Islet of Langerhans (tissue), 1 donor: ENCODE measurements at regions not wholly inside any gene's neighbourhood (a gene's known extent, or its start where the extent isn't known, plus 50 kb on each side); places are given as distances from the start of the nearest gene placed in this dataset.
"Not testable (repeated sequence)": the region's sequence is repeated elsewhere in the genome, so short reads cannot be mapped to it uniquely, and the experiment has no call there.

Experiments
- FAIRE-seq: peaks from one replicate; lab custom pipeline; 2011; peaks lifted over from hg19 to GRCh38; lab: Jason Lieb, UNC

GRCh38 chr1:157407917-157408525 is 144.3 kb downstream of the FCRL5 start:
- no peak for FAIRE-seq

DNA sequence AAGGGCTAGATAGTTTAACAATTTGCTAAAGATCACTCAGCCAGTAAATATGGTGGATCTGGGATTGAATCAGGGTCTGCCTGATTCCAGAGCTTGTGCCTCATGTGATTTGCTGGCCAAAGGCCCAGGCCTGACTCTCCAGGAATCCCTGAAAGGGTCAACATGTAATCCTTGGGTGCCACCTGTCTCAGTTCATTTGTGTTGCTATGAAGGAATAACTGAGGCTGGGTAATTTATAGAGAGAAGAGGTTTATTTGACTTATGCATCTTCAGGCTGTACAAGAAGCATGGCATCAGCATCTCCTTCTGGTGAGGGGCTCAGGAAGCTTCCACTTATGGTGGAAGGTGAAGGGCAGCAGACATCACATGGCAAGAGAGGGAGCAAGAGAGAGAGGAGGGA is 144.9 kb downstream of the FCRL5 start:
- no peak for FAIRE-seq

DNA sequence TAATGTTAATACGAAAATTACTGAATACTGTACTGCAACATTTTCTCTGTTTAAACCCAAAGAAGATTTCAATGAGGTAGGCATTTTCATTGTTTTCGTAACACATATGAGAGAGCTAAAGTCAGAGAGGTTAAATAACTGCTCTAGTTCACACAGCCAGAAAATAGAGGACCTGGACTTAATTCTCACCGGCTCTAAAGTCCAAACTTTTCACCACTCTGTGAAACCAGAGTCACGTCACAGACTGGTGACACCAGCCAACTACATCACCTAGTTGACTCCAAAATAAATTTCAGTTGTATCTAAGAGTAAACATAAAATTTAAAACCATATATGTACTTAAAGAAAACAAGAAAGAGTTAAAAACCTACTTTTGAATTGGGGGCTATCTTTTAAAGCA is 146.7 kb downstream of the FCRL5 start:
- FAIRE-seq: no peak

DNA sequence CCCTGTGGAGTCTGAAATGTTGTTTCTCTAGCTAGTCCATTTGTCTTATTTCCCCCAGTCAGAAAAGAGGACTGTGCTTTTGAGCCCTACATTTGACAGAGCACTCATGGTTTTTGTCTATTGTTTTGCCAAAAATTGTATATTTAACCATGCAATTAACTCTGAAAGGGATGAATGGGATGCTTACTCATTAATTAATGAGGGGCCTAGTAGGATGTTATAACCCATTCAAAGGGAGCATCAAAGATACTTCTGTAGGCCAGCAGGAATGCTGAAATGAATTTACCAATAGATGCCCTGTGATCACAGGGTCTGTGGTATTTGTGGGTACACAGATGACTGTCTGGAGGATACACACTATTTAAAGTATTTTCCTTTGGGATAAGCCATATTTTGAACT is 147.7 kb downstream of the FCRL5 start:
- no peak for FAIRE-seq

DNA sequence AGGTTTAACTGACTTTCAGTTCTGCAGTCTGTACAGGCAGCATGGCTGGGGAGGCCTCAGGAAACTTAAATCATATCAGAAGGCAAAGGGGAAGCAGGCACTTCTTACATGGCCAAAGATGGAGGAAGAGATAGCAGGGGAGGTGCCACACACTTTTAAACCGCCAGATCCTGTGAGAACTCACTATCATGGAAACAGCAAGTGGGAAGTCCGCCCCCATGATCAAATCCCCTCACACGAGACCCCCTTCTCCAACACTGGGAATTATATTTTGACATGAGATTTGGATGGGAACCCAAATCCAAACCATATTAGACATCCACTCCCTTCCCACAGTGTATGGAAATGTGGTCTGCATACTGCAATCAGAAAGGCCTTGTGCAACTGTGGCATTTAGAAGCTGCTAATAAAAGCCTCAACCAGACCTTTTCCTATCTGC is 148.2 kb downstream of the FCRL5 start:
- no peak for FAIRE-seq

- FAIRE-seq: no peak
These were observed 148.7 kb downstream of the FCRL5 start for GRCh38 chr1:157403608-157404007.

DNA sequence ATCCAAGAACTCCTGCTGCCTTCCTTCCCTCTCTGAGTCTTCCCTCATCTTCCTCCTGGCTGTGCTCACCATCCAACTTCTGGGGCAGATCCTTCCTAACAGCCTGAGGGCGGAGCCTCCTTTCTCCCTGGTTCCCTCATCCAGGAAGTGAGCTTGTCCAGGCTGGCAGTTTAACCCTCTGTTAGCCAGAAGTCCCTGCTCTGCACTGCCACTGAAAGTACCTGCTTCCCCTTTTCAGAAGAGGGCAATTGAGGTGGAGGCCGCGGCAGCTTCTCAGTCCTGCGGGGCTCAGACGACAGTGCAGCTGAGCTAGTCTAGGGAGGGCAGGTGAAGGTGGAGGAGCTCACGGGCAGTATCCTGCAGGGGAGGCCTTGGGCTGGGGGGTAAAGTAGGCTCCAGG is 149.1 kb downstream of the FCRL5 start:
- FAIRE-seq: no peak

DNA sequence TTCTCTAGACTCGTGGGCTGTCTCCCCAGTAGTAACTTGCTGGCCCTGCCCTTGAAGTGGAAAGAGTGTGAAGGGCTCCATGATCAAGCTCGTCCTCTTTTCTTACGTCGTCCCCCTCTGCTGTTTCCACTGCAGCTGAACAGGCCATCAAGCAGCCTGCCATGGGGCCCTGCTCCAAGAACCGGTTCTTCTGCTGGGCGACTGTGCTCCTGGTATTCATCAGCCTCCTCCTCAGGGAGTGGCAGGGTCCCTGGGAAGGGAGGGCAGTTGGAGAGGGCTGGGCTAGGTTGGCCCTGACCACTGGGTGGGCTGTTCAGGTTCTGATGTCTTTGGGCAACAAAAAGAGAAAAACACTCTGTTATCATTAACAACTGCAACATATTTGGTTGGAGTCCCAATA is 151.5 kb downstream of the FCRL5 start:
- no peak for FAIRE-seq

DNA sequence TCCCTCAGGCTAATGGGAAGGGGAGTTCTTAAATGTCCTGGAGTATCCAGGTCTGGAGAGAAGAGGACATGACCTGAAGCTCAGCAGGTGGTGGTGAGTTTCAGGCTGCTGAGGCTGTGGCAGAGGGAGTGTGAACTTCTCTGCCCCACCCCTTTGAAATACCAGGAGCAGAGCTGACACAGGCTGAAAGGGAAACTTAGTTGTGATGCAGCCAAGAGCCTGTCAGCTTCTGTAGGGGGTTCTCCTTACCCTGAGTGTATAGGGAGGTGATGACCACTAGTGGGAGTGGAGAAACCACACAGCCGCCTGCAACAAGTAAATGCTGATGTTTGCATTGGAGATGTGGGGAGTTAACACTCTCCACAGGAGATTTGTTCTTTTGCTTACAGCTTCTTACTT is 152.3 kb downstream of the FCRL5 start:
- no peak for FAIRE-seq

DNA sequence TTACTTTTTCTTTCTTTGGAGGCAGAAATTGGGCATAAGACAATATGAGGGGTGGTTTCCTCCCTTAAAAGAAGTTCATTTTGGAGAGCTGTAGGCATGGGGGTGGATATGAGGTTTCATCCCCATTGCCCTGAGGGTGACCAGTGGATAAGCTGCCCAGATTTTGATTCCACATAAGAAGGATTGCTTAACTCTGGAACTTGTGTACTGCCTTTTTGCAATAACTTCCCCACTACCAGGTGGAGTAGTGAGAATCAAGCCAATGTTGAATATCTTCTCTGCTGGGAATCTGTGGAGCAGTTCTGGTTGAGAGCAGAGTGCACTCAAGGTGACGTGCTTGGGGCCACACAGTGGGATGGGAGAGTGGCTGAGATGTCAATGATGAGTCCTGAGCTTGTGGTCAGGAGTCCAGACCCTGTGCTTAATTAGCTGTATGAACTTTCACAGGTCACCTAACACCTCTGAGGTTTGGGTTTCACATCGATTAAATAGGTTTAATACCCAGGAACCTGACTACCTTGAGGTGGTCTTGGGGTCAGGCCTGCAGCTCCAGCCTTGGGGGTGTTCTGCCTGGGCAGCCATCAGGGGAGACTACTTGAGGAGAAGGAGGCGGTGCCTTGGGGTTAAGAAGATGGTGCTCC is 152.9 kb downstream of the FCRL5 start:
- no peak for FAIRE-seq

DNA sequence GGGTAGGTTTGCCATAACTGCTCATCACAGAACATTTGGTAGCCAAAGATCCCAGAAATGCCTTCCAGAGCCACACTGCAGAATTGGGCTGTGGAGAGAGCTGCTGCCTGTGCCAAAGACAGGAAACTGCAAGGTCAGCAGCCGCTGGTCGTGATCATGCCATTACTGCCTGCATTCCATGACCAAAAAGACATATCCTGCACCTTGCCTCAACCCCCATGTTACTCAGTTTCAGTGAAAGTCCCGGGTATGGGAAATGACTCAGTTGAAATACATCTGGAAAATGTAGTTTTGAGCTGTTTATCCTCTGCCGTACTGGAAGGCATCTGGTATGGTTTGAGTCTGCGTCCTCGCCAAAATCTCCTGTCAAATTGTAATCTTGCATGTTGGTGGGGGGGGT is 161.7 kb downstream of the FCRL5 start:
- no peak for FAIRE-seq

- FAIRE-seq: no peak
These were observed 164.3 kb downstream of the FCRL5 start for GRCh38 chr1:157388057-157388456.

DNA sequence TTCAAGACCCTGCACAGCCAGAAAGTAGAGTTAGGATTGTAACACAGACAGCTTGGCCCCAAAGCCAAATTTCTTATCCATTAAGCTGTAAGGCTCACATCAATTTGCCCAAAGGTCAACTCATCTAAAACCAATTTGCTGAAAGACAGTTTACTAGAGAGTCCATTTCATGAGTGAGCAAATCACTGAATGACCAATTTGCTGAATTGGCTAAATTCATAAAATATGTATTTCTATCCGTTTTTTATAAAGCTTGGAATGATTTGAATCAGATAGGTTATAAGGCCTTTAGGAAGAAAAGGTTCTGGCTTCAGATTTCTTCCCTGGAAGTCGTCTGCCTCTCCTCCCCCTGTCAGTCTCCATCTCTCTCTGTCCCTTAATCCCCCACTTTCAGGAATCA is 168.1 kb downstream of the FCRL5 start:
- no peak for FAIRE-seq

DNA sequence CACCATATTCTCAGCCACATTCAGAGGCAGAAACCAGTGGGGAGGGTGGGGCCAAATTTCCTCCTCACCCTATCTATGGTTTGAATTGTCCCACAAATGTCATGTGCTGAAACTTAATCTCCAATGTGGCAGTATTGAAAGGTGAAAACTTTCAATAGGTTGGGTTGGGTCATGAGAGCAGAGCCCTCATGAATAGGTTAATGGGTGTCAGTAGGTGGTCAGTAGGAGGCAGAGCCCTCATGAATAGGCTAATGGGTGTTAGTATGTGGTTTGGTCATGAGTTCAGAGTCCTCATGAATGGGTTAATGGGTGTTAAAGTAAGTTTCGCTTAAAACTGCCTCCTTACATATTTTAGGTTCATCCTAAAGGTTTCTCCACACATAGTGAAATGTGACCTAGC is 170.0 kb downstream of the FCRL5 start:
- FAIRE-seq: no peak

DNA sequence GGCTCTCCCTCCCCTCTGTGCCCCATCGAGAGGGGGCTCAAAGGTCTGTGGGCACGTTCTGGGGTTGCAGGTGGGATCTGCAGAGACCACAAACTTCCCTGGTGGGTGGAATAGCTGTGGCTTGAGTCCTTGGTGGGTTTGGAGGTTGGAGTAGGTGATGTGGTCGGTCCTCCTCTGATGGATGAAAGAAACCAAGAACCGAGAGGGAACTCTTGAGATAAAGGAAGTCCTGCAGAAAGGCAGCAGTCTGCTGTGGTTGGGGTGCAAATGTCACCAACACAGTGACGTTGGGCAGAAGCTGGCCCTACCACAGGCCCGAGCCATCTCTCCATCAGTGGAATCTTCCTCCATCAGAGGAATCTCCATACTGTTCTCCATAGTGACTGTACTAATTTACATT is 171.8 kb downstream of the FCRL5 start:
- no peak for FAIRE-seq

DNA sequence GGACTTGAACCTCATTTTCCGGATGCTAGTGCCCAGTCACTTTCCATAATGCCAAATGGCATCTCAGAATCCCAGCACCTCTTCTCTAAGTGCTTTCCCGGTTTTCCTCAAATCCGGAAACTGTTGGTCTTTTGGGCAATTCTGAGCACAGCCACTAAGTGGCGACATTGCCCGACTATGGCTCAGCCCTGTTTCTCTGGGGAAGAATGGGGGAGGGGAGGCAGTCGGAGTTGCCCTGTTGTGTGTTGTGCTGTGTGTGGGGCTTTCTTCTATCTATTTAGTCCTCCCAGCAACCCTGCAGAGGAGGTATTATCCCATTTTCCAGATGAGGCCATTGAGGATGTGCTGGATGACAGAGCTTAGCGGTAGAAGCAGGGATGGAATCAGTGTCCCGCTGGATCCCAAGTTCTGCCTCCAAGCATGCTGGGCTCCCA is 175.0 kb downstream of the FCRL5 start:
- FAIRE-seq: not testable (repeated sequence)

GRCh38 chr1:157376681-157377080 is 175.6 kb downstream of the FCRL5 start:
- no peak for FAIRE-seq

- FAIRE-seq: not testable (repeated sequence)
These were observed 180.0 kb downstream of the FCRL5 start for GRCh38 chr1:157372311-157372710.

- FAIRE-seq: no peak
These were observed 180.5 kb downstream of the FCRL5 start for GRCh38 chr1:157371826-157372225.

DNA sequence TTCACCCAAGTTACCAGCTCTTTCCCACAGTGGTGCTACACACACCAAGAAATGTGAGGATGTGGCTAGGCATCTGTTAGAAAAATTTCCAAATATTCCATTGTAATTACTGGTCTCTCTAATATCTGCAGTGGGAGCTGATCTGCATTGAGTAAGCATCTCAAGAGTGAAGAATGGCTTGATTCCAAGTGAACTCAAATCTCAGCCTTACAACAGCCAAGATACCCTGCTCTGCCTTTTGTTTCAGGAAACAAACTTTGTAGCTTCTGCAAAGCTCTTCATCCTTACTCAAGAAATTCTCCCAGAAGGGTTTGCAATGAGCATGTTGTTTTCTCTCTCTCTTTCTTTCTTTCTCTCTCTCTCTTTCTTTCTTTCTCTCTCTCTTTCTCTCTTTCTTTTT is 181.1 kb downstream of the FCRL5 start:
- FAIRE-seq: no peak

- no peak for FAIRE-seq
These were observed 181.6 kb downstream of the FCRL5 start for GRCh38 chr1:157370698-157371097.

DNA sequence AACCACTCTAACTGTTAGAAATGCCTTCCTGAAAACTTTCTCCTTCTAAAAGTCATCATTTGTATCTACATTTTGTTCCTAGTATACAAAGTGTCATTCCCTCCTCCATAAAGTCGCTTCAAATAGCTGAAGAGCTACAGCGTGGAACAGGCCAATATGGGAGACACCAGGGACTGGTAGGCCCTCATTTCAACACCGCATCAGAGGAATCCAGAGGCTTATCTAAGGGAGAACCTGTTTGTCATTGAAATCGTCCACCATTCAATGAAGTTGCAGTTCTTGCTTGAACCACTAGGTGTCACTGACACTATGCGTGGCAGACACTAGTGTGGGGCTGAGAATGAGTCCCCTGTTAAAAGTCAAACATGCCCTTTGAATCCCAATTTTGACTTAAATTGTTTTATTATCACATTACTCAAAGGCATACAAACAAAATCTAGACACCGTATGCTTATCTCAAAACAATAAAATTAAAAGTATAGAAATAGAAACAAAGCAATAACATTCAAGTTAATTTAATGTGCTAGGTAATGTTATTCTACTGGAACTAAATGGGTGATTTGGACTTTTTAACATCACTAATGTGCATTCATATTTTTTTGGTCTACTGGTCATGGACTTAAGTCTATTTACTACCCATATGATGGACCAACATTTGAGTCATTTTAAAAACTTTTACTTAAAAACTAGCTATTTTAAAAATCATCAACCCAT is 182.3 kb downstream of the FCRL5 start:
- FAIRE-seq: peak; percentile 21

DNA sequence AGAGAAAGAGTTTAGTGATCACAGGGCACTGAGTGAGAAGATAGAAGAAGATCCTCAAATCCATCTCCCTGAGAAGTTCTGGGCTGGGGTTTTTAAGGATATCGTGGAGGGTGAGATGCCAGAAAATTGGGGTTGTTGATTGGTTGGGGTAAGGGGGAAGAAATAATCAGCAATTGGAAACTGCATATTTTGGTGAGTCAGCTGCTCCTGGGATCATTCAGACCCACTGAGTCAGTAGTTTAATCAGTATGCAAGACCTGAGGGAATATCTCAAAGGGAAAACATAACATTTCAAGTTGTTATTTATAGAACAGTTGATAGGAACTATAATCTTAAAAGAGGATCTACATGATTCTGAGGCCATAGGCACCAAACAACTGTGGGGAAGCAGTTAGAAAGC is 183.4 kb downstream of the FCRL5 start:
- FAIRE-seq: not testable (repeated sequence)

DNA sequence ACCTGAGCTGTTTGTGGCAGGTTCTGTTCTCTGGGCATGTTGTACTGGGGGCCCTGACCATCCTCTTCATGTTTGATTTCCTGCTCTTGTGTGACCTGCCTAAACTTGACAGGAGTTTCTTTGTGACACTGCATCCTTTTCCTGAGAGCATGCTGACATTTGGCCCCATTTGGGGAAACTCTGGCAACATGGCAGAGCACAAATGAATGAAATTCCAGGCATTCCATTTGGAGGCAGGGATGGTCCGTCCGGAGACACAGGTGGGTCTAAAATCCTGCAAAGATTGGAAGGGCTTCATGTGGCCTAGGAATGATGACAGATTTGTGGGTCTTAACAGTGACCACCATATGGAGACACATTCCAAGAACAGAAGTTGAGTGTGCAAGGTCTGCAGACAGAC is 184.0 kb downstream of the FCRL5 start:
- FAIRE-seq: no peak
